Neural progenitor cell (in vitro differentiated cells): ENCODE measurements at regions not wholly inside any gene's neighbourhood (a gene's known extent, or its start where the extent isn't known, plus 50 kb on each side); places are given as distances from the start of the nearest gene placed in this dataset.

ENCODE experiments used
- CTCF ChIP-seq: fragments of 200-600 bp; sonication (generic); IDR thresholded peaks from 2 replicates; pipeline ENCODE4 v1.5.1; 2017; ENCODE audit warnings: antibody characterized with exemption, mild to moderate bottlenecking
- EZH2phosphoT487 ChIP-seq: fragments of 200-600 bp; sonication (generic); IDR thresholded peaks from 2 replicates; pipeline ENCODE4 v1.6.1; 2017; ENCODE audit warnings: antibody characterized with exemption

GRCh38 chr18:78652001-78652545, 327.5 kb upstream of the SALL3 start:
- TF ChIP-seq CTCF (no peak), EZH2phosphoT487 (no peak)
